ENCODE measurements at regions not wholly inside any gene's neighbourhood (a gene's known extent, or its start where the extent isn't known, plus 50 kb on each side); places are given as distances from the start of the nearest gene placed in this dataset.
"Not testable (repeated sequence)": the region's sequence is repeated elsewhere in the genome, so short reads cannot be mapped to it uniquely, and the experiment has no call there.

DNA sequence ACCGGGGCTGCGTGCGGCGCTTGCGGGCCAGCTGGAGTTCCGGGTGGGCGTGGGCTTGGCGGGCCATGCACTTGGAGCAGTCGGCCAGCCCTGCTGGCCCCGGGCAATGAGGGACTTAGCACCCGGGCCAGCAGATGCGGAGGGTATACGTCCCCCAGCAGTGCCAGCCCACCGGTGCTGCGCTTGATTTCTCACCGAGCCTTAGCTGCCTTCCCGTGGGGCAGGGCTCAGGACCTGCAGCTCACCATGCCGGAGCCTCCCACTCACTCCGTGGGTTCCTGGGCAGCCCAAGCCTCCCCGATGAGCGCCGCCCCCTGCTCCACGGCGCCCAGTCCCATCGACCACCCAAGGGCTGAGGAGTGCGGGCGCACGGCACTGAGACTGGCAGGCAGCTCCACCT lies 51.4 kb upstream of the INPP4B start:
- DNase-seq: not testable (repeated sequence)

DNA sequence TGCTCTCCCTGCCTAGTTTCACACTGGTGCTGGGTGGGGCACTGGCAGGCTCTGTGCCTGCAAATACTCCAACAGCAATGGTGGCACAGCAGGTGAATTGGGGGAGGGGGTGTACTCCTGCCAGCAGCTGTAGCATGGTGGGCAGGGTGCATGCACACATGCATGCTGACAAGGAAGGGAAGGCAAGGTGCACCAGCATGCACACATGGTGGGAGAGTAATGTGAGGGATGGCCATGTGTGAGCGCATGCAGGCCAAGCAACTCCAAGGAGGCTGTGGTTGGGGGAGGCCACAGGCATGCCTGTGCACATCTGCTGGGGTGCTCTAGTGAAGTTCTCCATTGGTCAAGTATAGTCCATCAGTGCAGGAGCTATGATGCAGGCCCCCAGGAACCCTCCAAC lies 54.5 kb upstream of the INPP4B start:
- no peak for DNase-seq

DNA sequence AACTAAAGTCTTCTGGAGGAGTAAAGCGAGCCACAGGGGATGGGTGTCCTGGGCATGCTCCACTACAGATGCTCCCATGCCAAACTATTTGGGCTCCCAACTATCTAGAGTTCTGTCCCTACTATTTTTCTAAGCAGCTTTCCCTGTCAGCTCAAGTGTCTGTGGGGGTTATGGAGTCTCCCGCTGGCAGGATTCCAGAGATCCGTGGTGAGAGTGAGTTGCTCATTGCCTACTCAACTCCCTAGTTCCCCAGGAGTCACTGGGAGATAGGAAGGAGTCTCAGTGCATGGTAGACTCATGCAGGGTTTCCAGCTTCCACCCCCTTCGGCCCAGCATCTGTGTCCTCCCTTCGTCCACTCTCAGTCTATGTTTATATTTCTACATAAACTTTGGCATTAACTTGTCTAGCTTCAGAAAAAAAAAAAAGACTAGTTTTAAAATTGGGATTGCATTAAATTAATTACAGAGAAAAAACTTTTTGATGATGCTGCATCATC lies 55.1 kb upstream of the INPP4B start:
- no peak for DNase-seq

DNA sequence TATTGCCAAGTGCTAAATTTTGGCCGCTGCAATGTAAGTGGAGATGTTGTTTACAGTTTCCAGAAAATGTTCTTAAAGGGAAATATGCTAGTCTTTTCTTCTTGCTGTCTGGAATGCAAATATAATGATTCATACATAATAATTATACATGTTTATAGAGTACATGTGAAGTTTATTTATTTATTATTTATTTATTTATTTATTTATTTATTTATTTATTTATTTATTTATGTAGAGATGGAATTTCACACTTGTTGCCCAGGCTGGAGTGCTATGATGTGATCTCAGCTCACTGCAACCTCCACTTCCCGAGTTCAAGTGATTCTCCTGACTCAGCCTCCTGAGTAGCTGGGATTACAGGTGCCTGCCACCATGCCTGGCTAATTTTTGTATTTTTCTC lies 57.5 kb upstream of the INPP4B start:
- not testable (repeated sequence) for DNase-seq

DNA sequence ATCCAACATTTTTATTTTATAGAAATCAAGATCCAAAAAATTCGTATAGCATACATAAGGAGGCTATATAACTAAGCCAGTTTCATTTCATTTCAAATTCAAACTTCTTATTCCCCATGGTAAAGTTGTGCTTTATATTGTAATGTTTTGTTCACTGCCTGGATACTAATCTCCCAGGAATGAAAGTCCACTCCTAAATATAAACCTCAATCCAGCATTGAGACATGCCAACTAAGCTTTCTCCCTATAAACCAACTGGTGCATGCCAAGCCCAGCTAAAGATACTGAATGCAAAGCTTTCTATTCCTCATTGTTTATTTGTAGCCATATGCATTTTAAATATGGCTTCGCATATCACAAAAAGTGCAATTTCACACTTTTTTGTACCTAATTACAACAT lies 63.8 kb upstream of the INPP4B start:
- DNase-seq: no peak

DNA sequence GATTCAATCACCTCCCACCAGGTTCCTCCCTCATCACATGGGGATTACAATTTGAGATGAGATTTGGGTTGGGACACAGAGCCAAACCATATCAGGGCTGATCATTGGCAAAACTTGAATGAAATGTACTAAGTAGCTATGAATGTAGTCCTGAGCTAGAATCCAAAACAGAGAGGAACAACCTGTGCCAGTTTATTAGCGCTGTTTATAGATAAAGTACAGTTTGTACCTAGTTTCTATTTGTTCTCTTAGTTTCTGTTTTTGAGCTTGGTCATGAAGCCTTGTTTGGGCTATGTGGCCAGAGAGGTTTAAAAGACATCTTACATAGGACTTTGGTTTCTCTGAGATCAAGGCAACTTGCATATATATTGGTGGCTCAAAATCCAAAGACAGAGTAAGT lies 66.9 kb upstream of the INPP4B start:
- no peak for DNase-seq

DNA sequence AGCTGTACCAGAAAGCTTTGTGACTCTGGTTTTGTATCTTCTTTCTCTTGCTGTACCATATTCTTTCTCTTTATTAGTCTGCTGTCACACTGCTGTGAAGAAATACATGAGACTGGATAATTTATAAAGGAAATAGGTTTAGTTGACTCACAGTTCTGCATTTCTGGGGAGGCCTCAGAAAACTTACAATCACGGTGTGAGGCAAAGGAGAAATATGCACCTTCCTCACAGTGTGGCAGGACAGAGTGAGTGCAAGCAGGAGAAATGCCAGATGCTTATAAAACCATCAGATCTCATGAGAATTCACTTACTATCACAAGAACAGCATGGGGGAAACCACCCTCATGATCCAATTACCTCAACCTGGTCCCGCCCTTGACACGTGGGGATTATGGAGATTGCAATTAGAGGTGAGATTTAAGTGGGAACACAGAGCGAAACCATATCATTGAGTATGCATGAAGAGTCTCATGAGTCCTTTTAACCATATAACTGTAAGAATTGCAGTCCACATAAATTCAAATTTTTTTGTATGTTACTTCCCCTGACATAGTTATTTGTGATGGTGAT lies 67.4 kb upstream of the INPP4B start:
- no peak for DNase-seq

DNA sequence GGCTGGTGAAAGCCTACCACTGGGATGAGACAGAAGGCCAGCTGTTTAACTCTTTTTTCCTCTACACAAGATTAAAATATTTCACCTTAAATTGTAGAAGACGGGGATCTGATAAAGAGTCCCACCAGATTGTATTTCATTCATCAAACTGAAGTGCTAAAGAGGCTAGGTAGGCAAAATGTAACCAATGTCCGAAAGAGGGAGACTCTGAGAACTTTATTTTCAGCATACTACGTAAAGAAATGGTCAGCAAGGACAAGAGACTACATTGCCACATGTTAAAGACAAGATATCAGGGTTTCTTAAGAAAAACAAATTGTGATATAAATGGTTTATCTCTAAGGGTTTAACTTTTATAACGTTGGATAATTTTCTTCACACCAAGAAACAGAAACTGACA lies 71.6 kb upstream of the INPP4B start:
- no peak for DNase-seq

DNA sequence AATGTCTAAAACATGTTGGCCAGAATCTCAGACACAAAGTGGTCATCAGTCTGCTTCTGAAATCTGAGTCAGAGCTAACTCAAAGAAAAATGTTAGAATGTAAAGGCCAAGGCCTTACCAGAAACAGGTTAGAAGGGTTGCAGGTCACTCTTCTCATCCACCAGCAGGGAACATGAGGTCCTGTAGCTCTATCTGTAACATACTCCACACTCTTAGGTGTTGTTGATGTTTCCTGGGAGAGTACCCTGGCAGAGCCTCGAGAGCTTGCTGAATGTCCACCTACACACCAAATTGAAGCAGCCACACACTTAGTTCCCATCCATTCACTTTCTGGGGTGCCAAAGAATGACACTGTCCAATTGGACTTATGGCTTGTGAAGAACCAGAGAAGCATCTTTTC lies 76.6 kb upstream of the INPP4B start:
- no peak for DNase-seq

DNA sequence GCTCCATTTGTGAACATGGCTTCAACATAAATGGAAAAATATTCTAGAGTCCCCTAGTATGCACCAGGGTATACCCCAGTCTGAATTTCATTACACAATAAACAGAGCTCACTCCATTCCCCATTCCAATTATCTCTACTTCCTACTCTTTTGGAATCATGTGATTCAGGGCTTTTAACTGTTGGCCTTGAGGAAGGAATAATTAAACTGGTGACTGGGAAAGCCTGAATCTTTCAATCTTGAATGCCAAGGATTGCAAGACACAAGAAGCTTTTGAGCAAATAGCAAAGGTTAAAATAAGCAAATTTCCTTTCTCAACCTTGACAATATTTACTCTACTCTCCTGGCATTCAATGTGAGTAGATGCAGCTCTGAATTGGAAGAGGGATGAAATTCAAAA lies 77.5 kb upstream of the INPP4B start:
- no peak for DNase-seq

DNA sequence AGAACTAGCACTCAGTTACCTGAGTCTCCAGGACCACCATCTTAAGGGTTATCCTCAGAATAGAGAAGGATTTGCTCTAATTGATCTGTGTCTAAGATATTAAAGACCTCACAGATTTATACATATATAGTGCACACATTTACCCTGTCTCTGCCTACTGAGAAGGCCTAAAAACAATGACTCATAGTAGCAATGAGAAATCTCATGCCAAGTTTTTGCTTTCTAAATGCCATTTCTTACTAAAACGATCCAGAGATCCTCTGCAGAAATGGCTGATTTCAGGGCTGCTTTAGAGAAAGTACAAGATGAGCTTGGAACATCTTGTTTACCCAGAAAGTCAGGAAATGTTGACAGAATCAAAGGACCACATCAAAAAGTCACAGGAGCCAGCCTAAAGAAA lies 79.1 kb upstream of the INPP4B start:
- no peak for DNase-seq

DNA sequence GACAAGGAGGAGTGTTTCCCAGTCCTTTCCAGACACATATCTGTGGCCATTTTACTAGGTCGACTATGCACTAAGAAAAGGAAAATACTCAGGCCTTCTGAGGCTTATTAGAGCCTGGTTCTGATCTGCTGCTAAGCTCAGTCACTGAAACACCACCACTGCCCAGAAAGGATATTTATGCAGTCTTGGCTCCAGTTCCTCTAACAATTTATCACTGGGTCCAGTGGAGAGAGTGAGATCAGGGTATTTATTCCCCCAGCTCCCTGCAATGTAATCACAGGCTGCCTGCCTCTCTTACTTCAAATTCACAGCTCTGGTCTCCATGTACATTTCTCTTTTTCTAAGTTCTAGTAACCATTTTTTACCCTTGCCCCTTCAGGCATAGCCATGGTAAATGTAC lies 81.6 kb upstream of the INPP4B start:
- DNase-seq: no peak

DNA sequence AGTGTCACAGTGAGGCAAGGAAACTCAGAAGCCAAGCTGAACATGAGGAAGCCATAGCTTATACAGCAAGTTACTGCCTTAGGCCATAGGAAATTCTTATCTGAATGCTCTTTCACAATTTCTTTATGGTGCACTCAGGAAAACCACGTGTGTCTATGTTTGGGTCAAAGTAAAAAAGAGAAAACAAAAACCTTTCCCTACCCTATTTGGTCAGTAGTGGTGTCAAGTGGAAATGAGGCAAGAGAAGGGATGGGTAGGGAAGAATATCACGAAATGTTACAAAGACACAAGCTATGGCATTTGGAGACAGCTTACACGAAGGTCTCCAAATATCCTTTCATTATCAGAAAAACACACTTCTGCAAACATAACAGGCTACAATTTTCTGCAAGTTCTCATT lies 83.4 kb upstream of the INPP4B start:
- DNase-seq: peak in 1 of 2 experiments; percentile 2

DNA sequence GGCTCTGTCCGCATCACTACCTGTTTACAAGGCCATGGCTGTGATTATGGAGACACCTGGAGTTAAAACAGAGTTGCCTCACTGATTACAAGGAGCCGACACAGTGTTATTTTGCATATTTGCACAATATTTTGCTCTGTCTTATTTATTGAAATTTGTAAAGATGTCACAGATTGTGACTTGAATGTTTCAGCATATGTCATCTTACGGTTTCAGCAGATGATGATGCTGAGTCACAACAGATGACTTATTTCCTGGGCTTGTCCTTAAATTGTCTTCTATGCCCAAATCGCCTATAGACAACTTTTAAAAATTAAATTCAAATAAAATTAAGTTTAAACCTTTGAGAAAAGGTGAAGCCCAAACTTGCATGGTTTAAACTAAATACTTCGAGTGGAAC lies 87.1 kb upstream of the INPP4B start:
- no peak for DNase-seq

DNA sequence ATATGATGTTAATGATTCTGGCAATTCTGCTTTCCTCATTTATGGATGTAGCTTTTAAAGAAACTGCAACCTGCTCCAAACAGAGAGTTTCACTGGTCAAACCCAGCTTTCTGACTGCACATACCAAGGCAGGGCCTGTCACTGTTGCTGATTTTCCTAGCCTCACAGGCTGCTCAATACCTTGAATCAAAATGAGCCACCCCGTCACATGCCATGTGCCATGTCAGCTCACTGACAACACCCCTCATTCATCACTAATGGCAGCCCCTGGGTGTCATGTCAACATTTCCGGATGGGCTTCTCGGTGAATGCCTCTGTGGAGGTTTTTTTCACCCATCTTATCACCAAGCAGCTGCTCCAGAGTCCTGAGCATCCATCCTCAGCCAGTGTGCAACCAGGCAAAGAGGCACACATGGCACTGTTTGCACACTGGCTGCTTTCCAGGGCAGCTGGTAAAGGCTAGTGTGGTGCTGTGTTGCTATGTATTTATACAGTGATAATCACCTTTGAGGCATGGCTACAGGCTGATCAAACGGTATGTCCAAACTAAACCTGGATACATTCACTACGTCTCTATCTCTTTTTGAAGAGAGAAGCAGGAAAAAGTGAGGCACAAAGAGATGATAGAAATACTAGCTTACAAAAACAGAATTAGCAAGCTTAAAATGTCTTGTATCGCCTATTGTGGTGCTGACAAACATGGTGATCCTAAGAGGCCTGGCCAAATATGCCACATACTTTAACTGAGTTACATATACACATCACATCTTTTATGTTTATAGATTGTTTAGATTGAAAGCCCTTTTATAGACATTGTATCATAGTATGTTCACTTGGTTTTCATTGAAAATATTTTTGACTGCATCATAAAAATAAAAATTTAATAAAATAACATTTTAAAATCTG lies 94.6 kb upstream of the INPP4B start:
- no peak for DNase-seq

DNA sequence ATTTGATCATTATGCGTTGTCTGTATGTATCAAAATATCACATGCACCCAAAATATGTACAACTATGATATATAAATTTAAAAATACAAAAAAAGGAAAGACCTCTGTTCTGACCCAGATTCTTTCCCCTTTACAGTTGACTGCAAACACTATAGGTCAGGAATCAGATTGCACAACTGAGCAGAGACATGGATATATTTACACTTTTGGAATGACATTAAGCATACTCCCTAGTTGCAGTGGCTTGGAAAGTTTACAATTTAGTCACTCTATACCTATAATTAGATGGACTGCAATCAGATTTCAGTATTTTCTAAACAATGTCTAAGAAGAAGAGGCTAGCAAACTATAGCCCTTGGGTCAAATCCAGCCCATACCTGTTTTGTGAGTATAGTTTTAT lies 98.5 kb upstream of the INPP4B start:
- no peak for DNase-seq

DNA sequence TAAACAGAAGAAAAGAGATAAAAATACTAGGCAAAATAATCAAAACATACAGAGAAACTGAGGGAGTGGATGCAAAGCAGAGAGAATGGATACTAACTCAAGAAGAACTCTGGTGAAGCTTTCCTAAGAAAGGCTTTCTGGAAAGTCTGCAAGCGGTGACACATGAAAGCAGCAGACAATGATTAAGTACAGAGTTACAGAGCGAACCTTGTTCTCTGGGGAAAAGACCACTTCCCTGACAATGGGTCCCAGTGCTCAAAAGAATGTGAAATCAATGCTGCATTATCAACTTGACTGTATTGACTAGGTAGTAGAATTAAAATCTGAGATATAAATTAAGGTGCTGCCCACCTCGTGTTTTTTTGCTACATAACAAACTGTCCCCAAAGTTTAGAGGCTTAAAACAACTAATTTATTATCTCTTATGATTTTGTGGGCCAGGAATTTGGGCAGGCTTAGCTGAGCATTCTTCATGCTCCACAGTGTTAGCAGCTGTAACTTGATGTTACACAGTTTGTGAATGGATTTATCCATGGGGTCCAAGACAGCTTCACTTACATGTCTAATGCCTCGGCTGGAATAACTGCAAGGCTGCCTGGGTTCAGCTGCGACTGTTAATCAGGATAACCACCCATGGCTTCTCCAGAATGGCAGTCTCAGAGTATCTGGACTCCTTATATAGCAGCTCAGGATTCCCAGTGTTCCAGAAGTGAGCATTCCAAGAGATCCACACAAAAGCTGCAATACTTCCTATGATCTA lies 106.9 kb upstream of the INPP4B start:
- no peak for DNase-seq

DNA sequence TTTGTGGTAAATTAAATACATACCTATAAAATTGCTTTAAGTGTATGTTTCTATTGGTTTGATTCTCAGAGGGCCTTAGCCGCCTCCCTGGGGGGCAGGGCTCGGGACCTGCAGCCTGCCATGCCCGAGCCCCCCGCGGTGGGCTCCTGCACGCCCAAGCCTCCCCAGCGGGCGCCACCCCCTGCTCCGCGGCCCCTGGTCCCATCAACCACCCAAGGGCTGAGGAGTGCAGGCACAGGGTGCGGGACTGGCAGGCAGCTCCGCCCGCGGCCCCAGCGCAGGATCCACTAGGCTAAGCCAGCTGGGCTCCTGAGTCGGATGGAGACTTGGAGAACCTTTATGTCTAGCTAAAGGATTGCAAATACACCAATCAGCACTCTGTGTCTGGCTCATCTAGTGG lies 108.3 kb upstream of the INPP4B start:
- DNase-seq: no peak

DNA sequence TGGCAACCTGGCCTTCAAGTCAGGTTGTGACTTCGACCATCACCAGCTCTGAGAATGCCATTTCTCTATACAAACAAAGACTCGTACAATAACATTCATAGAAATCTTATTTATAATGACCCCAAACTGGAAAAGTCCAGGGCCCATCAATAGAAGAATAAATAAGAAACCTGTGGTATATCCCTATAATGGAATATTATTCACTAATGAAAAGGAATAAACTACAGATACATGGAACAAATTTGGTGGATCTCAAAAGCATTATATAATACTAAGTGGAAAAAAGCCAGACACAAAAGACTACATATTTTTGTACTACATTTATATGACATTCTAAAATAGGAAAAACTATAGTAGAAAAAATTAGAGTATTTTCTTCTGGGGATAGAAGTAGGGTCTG lies 109.4 kb upstream of the INPP4B start:
- no peak for DNase-seq

DNA sequence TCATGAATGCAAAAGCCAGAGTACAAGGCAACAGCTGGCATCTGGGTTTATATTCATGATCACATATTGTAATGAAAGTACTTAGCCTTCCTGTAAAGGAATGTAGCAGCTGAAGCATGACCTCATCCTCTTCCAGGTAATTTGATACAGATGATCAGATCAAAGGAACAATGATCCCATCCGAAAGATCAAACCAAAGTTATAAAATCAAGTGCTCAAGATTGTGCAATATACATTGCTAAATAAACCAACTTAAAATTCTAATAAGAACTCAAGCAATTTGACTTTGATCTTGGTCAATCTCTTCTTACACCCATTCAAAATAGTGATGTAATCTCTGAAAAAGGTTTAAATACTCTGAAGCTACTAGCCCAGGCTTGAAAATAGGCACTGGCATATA lies 113.1 kb upstream of the INPP4B start:
- DNase-seq: no peak

DNA sequence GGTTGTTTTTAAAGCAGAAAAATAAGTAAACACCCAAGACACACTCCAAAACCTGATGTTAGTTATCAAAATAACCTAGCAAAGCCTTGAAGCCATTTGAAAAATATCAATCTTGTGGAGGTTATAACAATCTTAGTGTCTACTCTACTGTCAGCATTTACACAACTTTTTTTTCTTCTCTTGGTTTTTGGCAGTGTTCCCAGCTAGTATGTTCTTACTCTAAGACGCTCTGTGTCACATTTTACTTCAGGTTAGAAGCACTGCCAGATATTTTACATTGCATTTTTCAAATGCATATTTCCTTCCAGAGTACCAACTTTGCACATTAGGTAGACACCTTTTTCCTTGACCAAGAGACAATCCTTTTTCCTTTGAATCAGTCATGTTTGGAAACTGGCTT lies 114.0 kb upstream of the INPP4B start:
- no peak for DNase-seq

DNA sequence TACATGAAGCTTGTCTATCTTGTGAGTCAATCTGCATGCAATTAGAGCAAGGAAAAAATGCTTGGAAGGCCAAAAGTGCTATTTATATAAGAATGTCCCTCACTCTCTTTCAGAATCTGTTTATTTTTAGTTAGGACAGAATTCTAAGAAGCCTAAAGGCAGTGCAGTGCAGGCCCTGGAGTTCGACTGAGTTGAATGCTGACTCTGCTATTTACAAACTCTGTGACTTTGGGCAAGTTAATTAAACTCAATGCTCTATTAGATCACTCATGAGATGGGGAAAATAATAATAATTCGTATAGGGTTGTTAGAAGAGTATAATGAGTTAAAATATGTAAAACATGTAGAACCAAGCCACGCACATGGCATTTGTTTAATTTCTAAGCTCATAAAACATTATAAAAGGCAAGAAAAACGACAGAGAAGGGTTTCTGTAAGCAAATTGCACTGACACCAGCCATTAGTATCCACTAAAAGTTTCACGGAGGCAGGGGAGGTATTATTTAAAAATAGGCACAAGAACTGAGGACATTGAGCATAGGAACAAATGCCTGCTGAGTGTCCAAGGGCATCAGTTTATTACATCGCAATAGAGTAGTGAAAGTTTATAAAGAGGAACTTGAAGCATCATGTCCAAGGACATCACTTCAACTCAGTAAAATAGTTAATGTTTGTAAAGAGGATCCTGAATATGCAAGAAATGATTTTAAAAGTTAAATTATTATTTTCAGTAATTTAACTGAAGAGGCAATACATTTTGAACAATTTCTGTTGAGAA lies 115.0 kb upstream of the INPP4B start:
- DNase-seq: peak in 1 of 2 experiments; percentile 31

DNA sequence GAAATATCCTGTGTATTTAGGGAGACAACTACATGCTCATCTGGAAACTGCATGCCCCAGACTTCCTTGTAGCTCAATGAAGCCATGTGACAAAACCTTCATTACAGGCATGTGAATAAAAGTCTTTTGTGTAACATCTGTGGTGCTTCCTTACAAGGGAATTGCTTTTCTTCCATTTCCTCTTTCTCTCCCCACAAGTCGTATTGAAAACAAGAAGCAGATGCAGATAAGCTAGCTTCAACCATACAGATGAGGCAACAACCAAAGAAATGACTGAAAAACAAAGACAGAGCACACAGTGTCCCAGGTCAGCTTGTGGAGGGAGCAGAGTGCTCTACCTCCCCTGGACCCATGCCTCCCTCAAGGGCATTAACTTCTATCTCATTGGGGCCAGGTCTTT lies 115.8 kb upstream of the INPP4B start:
- DNase-seq: peak; percentile 76 to 86
